GM19452 (cell line): ENCODE measurements at regions not wholly inside any gene's neighbourhood (a gene's known extent, or its start where the extent isn't known, plus 50 kb on each side); places are given as distances from the start of the nearest gene placed in this dataset.
"Not testable (repeated sequence)": the region's sequence is repeated elsewhere in the genome, so short reads cannot be mapped to it uniquely, and the experiment has no call there.

Experiments used
- ATAC-seq: cut with Tn5 transposase; IDR thresholded peaks from one replicate; pipeline ENCODE4 v1.9.1; 2021; ENCODE audit not compliant: unreplicated experiment

DNA sequence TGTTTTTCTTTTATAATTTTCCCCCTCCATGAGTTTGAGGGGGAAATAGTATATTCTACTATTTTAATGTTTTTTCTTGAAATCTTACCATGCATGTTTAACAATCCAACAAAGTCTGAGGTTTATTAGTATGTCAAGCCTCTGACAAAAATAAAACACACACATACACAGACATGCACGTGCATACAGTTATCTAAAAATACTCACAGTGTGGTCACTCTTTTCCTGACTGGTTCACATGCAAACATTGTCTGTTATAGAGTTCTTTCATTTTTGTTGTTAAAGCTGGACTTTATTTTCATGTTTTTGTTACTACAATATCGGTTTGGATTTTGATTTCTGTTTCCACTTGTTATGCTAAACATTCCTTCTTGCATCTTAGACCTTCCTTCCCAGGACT, 236.6 kb downstream of the MFSD1 start:
- no peak for ATAC-seq

GRCh38 chr3:159039286-159039685, 237.4 kb downstream of the MFSD1 start:
- ATAC-seq: no peak

DNA sequence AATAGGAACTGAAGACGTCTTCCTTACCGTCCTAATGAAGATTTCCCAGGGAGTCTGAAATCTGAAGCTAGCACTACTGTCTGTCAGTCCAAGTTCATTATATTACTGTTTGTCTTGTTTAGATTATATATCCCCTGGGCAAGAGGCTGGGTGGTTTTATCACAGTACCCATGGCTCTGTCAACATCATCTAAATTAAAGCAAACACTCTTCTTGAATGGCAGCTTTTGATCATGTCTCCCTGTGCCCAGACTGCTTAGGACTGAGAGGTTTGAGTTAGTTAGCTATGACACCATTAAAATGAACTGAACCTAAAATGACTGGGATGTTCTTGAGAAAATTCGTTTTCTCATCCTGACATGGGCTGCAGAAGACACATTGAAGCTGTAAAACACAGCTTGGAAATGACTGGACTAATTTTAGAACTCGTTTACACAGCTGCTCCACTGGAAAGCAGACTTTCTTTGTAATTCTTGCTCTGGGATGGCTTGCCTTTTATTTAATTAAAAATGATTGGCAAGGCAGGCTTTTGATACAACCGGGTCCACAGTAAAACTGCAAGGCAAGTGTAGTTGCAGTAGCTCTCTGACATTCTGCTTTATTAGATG, 243.5 kb downstream of the MFSD1 start:
- ATAC-seq: no peak

DNA sequence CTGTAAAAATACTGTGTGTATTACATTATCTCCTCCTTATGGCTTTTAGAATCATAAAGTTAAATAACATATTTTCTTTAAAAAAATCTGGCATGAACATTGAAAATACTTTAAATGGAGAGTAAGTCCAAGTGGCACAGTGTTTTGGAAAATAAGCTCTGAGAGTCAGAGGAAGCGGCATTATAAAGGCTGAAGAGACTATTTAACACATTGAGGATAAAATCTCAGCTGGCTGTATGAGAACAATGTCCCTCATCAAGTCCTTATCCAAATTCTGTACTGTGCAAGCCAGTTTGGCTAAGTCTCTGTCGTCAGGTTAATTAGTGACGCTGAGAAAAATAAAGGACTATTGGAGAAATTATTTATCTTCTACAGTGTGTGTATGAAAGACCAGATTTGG, 245.5 kb downstream of the MFSD1 start:
- no peak for ATAC-seq

DNA sequence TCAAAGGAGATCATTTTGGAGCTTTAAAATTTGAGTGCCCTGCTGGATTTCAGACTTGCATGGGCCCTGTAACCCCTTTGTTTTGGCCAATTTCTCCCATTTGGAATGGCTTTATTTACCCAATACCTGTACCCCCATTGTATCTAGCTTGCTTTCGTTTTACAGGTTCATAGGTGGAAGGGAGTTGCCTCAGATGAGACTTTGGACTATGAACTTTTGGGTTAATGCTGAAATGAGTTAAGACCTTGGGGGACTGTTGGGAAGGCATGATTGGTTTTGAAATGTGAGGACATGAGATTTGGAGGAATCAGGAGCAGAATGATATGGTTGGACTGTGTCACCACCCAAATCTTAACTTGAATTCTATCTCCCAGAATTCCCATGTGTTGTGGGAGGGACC, 250.6 kb downstream of the MFSD1 start:
- ATAC-seq: not testable (repeated sequence)

DNA sequence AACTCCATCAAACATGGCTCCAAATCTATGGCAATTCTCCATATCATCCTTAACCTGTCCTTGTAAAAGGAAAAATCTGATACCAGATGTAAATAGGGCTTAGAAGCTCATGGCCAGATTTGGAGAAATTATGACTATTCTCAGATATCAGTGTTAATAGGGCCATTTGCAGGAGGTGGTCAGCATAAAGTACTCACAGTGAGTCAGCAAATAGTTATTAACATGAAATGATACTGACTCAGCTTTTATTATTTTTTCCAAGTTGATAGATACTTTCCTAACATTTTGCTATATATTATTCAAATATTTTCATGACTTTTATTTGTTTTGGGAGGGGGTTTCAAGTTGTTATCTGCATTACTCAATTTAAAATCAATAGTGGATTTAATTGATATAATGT, 255.8 kb downstream of the MFSD1 start:
- ATAC-seq: no peak

- no peak for ATAC-seq
Observed at GRCh38 chr3:159058859-159059258, 257.0 kb downstream of the MFSD1 start.

DNA sequence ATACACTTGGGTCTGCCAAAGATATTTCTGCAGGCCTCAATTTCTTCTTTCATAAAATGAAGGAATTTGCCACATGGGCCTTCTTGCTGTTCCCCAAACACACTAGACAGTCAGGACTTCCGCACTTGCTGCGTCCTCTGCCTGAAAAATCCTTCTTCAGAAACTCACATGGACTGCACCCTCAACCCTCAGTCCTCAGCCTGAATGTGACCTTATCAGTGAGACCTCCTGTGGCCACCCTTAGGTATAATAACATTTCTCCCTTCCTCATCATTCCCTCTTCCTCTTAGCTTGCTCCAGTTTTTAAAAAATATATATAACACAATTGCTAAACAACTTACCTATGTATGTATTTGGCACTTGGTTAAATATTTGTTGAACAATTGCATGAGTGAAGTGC, 257.5 kb downstream of the MFSD1 start:
- ATAC-seq: no peak

- no peak for ATAC-seq
Observed at GRCh38 chr3:159062734-159063410, 261.0 kb downstream of the MFSD1 start.

GRCh38 chr3:159069091-159069490, 267.2 kb downstream of the MFSD1 start, which contains the start of gene IQCJ:
Gene IQCJ (plus strand): TSS chr3:159069319.
- ATAC-seq: no peak

DNA sequence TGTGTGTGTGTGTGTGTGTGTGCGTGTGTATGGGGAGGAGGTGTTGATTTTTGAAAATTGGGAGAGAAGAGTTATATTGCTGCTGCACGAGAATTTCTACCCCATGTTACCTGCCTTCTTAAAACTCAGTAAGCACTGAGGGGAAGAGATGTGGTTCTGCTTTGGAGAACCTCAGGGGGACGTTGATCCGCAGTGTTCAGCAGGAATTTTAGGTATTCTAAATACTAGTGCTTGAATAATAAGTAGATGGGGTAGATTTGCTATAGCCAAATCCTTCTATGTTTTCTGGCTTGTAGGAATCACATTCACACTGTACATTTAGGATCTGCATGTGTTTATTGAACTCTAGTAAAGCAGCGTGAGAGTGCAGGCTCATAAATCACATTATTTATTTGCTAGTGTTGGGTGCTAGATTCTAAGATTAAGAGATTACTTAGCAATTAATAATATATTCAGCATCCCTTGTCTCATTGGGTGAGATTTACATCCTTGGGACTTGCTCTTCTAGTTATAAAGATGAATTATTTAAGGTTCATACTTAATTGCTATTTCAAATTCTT, 268.1 kb downstream of the MFSD1 start:
- no peak for ATAC-seq

DNA sequence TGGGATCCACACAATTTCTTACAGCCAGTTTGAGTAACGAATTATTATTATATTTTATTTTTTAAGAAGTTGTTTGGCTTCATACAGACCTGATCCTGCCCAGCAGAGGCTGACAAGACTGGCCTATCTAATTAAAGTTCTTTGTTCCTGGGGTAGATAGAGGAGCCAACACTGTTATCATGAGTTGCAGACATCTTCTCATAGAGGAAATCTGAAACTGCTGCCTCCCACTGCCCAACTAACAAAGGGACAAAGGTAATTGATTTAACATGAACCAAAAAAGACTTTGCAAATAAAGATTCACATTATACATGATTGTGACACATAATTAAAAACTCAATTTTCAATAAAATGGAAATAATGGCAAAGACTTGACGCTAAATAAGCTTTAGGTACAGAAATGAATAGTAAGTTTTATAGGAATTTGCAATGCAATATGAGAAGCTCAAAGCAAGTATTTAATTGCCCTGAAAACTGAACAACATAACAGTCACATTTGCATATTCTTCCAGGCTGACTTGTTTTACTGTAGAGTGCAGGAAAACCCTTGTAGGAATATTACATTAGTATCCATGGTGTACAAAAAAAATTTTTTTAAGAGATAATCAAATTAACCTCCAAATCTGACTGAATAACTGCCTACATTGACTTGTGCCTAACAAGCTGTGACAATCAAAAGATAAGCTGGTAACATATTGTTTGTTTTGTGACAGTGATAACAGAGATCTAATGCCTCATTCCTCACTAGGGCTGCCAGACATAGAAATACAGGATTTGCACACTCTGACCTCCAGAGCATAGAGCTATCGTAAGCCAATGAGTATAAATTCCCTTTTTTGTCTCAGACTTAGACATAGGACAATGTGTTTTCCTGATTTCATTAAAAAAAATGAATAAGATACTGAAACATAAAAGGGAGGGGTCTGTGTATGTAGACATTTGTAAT, 273.2 kb downstream of the MFSD1 start:
- ATAC-seq: no peak

DNA sequence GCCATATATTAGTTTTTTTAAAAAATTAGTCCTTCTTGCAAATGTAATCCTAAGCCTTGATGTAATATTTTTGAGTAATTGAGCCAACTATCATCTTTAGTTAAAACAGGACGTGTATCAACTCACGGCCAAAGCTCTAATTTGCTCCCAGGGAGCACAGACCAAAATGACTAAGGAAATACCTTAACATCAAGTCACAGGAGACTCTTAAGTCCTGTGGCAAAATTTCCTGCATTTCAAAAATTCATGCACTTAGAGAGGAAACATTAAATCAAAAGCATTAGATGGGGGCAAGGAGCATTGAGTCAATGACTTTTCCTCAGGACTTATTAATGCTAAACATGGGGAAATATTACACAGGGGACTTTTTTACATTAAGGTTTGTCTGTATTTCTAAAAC, 276.0 kb downstream of the MFSD1 start:
- no peak for ATAC-seq

DNA sequence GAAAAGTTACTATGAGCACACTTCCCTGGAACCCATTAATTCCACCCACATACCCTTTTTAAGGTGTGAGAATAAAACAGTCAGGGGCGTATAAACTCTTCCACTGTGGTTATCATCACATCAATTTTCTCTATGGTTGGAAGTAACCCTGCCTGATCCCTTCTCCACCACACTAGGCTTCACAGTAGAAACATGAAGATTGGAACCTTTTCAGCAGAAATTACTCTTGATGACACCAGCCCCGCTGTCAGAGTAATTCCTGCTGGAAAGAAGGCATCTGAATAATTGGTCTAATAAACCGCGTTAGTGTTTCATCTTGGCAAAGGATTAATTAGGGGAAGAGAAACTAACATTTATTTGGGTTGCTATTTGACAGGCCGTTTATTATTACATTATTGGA, 278.4 kb downstream of the MFSD1 start:
- ATAC-seq: no peak

GRCh38 chr3:159080821-159081220, 279.0 kb downstream of the MFSD1 start:
- no peak for ATAC-seq

GRCh38 chr3:159082519-159082918, 280.7 kb downstream of the MFSD1 start:
- no peak for ATAC-seq

DNA sequence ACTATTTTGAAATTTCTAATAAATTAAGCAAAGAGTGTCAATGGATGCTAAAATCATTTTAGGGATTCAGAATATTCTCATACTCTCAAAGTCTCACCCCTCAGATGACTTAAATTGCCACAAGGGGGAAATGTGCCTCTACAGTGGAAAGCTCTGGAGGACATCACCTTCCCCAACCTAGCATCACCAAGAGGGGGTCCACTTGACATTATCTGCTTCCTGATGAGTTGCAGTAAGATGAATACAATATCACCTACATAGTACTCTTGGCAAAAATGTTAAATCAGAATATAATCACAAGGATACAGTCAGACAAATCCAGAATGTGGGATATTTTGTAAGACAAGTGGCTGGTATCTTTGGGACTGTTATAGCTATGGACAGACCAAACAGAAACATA, 290.1 kb downstream of the MFSD1 start:
- ATAC-seq: no peak

- no peak for ATAC-seq
Observed at GRCh38 chr3:159102001-159102400, 300.1 kb downstream of the MFSD1 start.

DNA sequence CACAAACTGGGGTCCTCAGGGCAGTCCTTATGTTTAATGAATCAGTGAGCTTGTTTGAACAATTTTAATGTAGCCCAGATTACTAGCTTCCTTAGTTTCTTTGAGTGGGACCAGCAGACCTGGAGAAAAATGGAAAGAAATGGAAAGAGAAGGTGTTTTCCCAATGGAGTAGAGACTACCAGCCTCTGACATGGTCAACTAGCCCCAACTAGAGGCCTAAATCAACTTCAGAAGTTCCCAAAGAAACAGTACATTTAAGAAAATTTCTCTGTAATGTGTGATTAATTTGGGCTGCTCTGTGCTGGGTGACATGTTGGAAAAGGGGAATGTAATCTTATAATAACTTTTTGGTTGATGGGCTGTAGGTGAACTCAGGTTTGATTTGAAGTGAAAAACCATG, 310.9 kb downstream of the MFSD1 start:
- no peak for ATAC-seq

GRCh38 chr3:159113221-159113875, 311.5 kb downstream of the MFSD1 start:
- ATAC-seq: no peak

GRCh38 chr3:159114582-159114981, 312.7 kb downstream of the MFSD1 start:
- no peak for ATAC-seq
